ENCODE measurements at regions not wholly inside any gene's neighbourhood (a gene's known extent, or its start where the extent isn't known, plus 50 kb on each side); places are given as distances from the start of the nearest gene placed in this dataset.

- TF ChIP-seq EZH2phosphoT487 (IDR thresholded peaks at IDR 0.05; ENCODE audit: low read depth) (no peak), CTCF (IDR thresholded peaks at IDR 0.05; ENCODE audit: low read depth, low read length) (no peak)
Observed at GRCh38 chr2:2890246-2890645, 487.4 kb downstream of the EIPR1 start.
